SK-N-SH (cell line): ENCODE measurements at regions not wholly inside any gene's neighbourhood (a gene's known extent, or its start where the extent isn't known, plus 50 kb on each side); places are given as distances from the start of the nearest gene placed in this dataset.

ENCODE experiments used
- CTCF ChIA-PET: fragments of 300-600, 350-600 bp; formaldehyde crosslinking; extraction: SDS; loops from one replicate; lab custom pipeline; 2021; lab: Yijun Ruan, JAX
- POLR2A ChIA-PET: fragments of 350-600 bp; sonication (Branson Sonifier 250); formaldehyde crosslinking; extraction: SDS; loops from one replicate; lab custom pipeline; 2020; ENCODE audit warnings: antibody characterized with exemption, inconsistent platforms; lab: Yijun Ruan, JAX
- DNase-seq: peaks from one replicate; pipeline ENCODE4 v3.0.0; 2012
- H2AFZ ChIP-seq: fragments of 200-600 bp; sonication (generic); 2 replicates; pipeline ENCODE4 v1.8.1; 2016; ENCODE audit warnings: antibody characterized with exemption, mild to moderate bottlenecking, low read depth
- H3F3A ChIP-seq: fragments of 200-600 bp; sonication (generic); replicated peaks from 2 replicates; pipeline ENCODE3; 2016; ENCODE audit warnings: antibody characterized with exemption, mild to moderate bottlenecking; ENCODE audit not compliant: insufficient read depth
- H3K27ac ChIP-seq, 2 experiments: fragments of 200-500 bp in 1 of 2; fragments of 200-600 bp in 1 of 2; sonication (Bioruptor generic) in 1 of 2; sonication (generic), shearing (Covaris generic) in 1 of 2; 2 replicates each; pipeline versions ENCODE4 v1.5.1 to v1.6.1; 2014 to 2016; ENCODE audit warnings: low read depth in 2 of 2, inconsistent platforms in 1 of 2, low read length in 1 of 2, mild to moderate bottlenecking in 1 of 2, mixed read lengths in 1 of 2
- H3K27me3 ChIP-seq: fragments of 200-600 bp; sonication (generic), shearing (Covaris generic); 2 replicates; pipeline ENCODE4 v1.6.1; 2016; ENCODE audit warnings: mixed run types; ENCODE audit not compliant: insufficient read depth
- H3K36me3 ChIP-seq, 2 experiments: fragments of 200-500 bp in 1 of 2; fragments of 200-600 bp in 1 of 2; sonication (Bioruptor generic) in 1 of 2; sonication (generic) in 1 of 2; replicated peaks in 1 of 2; 2 replicates each; pipeline versions ENCODE3 to v1.5.1; 2014 to 2016; ENCODE audit warnings: low read length in 1 of 2, mild to moderate bottlenecking in 1 of 2; ENCODE audit not compliant: insufficient read depth in 2 of 2, control insufficient read depth in 1 of 2
- H3K4me1 ChIP-seq, 2 experiments: fragments of 200-500 bp in 1 of 2; fragments of 200-600 bp in 1 of 2; sonication (Bioruptor generic) in 1 of 2; sonication (generic), shearing (Covaris generic) in 1 of 2; 2 replicates each; pipeline versions ENCODE4 v1.5.1 to v1.6.1; 2014 to 2016; ENCODE audit warnings: low read depth in 1 of 2, low read length in 1 of 2, mixed run types in 1 of 2; ENCODE audit not compliant: insufficient read depth in 2 of 2, control insufficient read depth in 1 of 2
- H3K4me2 ChIP-seq: fragments of 200-600 bp; sonication (generic), shearing (Covaris generic); 2 replicates; pipeline ENCODE4 v1.6.1; 2017; ENCODE audit warnings: mixed run types
- H3K4me3 ChIP-seq, 2 experiments: fragments of 200-500 bp in 1 of 2; fragments of 200-600 bp in 1 of 2; sonication (Bioruptor generic) in 1 of 2; sonication (generic), shearing (Covaris generic) in 1 of 2; 2 replicates each; pipeline versions ENCODE4 v1.5.1 to v1.8.1; 2014 to 2016; ENCODE audit warnings: low read depth in 2 of 2, inconsistent platforms in 1 of 2, low read length in 1 of 2, mild to moderate bottlenecking in 1 of 2, mixed read lengths in 1 of 2, moderate library complexity in 1 of 2
- H3K79me2 ChIP-seq: fragments of 200-600 bp; sonication (generic); 2 replicates; pipeline ENCODE4 v1.8.1; 2017; ENCODE audit warnings: mild to moderate bottlenecking; ENCODE audit not compliant: insufficient read depth
- H3K9ac ChIP-seq: fragments of 200-600 bp; sonication (generic); 2 replicates; pipeline ENCODE4 v1.6.1; 2017; ENCODE audit warnings: mixed run types
- H3K9me2 ChIP-seq: fragments of 200-600 bp; sonication (generic); 2 replicates; pipeline ENCODE4 v1.6.1; 2017; ENCODE audit warnings: mixed run types
- H3K9me3 ChIP-seq: fragments of 200-600 bp; sonication (generic); 2 replicates; pipeline ENCODE4 v1.6.1; 2017; ENCODE audit warnings: mixed run types, mild to moderate bottlenecking, moderate library complexity
- H4K20me1 ChIP-seq: fragments of 200-600 bp; sonication (generic); 2 replicates; pipeline ENCODE4 v1.6.1; 2017; ENCODE audit warnings: mild to moderate bottlenecking, mixed run types; ENCODE audit not compliant: insufficient read depth
- ELF1 ChIP-seq: IDR thresholded peaks from 2 replicates; pipeline ENCODE4 v1.4.0; 2012
- EP300 ChIP-seq, 2 experiments: IDR thresholded peaks; 2 replicates each; pipeline versions ENCODE4 v1.4.0 to v1.6.1; 2012; ENCODE audit warnings: borderline replicate concordance in 1 of 2, low read depth in 1 of 2, low read length in 1 of 2
- FOXJ3 ChIP-seq: sonication (generic); formaldehyde crosslinking; IDR thresholded peaks from 2 replicates; pipeline ENCODE4 v1.5.1; 2020; ENCODE audit warnings: mild to moderate bottlenecking, missing genetic modification reagents
- FOXM1 ChIP-seq: IDR thresholded peaks from 2 replicates; pipeline ENCODE4 v1.4.0; 2012; ENCODE audit warnings: low read depth, mild to moderate bottlenecking
- GATA2 ChIP-seq: sonication (generic); formaldehyde crosslinking; IDR thresholded peaks from 2 replicates; pipeline ENCODE4 v1.5.0; 2020; ENCODE audit warnings: mild to moderate bottlenecking, missing genetic modification reagents
- JUND ChIP-seq: IDR thresholded peaks from 2 replicates; pipeline ENCODE4 v1.4.0; 2012
- MAX ChIP-seq: IDR thresholded peaks from 2 replicates; pipeline ENCODE4 v1.4.0; 2012; ENCODE audit warnings: low read depth
- NFIC ChIP-seq: IDR thresholded peaks from 2 replicates; pipeline ENCODE4 v1.4.0; 2012; ENCODE audit warnings: borderline replicate concordance
- NRF1 ChIP-seq: IDR thresholded peaks from 2 replicates; pipeline ENCODE4 v1.6.1; 2012; ENCODE audit warnings: low read depth, mild to moderate bottlenecking, low read length
- PBX3 ChIP-seq: IDR thresholded peaks from 2 replicates; pipeline ENCODE4; 2012
- RCOR1 ChIP-seq: fragments of 150-350 bp; IDR thresholded peaks from 2 replicates; pipeline ENCODE4 v1.6.1; 2017; ENCODE audit warnings: antibody characterized with exemption, low read length
- RFX5 ChIP-seq: IDR thresholded peaks from 2 replicates; pipeline ENCODE4 v1.6.1; 2012; ENCODE audit warnings: mild to moderate bottlenecking, improper control_type of control experiment, low read length
- SMC3 ChIP-seq: IDR thresholded peaks from 2 replicates; pipeline ENCODE4 v1.6.1; 2012; ENCODE audit warnings: low read depth, low read length, improper control_type of control experiment
- TAF1 ChIP-seq: IDR thresholded peaks from 2 replicates; pipeline ENCODE4 v1.6.1; 2012; ENCODE audit warnings: low read depth, mild to moderate bottlenecking, low read length, moderate library complexity, borderline replicate concordance
- TEAD4 ChIP-seq: IDR thresholded peaks from 2 replicates; pipeline ENCODE4 v1.4.0; 2012; ENCODE audit warnings: mild to moderate bottlenecking, borderline replicate concordance; ENCODE audit not compliant: insufficient read depth
- USF1 ChIP-seq: IDR thresholded peaks from 2 replicates; pipeline ENCODE4 v1.4.0; 2012; ENCODE audit warnings: low read depth, borderline replicate concordance
- ZBTB33 ChIP-seq: IDR thresholded peaks from 2 replicates; pipeline ENCODE4 v1.4.0; 2012; ENCODE audit warnings: low read depth, borderline replicate concordance
- WGBS: methylation state at CpG from one replicate; pipeline ENCODE4 v1.1.6; 2017; ENCODE audit warnings: low lambda C conversion rate; 5-methylcytosine and 5-hydroxymethylcytosine counted together
- TF ChIP-seq, protein P1 (sequence below): fragments of 200-600 bp; sonication (generic); IDR thresholded peaks from 2 replicates; pipeline ENCODE4 v1.6.1; 2017; ENCODE audit warnings: antibody characterized with exemption, mild to moderate bottlenecking, moderate library complexity
- TF ChIP-seq, protein P2 (sequence below): fragments of 150-350 bp; IDR thresholded peaks from 2 replicates; pipeline ENCODE4 v1.6.1; 2017; ENCODE audit warnings: antibody characterized with exemption, low read length, low read depth, borderline replicate concordance

DNA sequence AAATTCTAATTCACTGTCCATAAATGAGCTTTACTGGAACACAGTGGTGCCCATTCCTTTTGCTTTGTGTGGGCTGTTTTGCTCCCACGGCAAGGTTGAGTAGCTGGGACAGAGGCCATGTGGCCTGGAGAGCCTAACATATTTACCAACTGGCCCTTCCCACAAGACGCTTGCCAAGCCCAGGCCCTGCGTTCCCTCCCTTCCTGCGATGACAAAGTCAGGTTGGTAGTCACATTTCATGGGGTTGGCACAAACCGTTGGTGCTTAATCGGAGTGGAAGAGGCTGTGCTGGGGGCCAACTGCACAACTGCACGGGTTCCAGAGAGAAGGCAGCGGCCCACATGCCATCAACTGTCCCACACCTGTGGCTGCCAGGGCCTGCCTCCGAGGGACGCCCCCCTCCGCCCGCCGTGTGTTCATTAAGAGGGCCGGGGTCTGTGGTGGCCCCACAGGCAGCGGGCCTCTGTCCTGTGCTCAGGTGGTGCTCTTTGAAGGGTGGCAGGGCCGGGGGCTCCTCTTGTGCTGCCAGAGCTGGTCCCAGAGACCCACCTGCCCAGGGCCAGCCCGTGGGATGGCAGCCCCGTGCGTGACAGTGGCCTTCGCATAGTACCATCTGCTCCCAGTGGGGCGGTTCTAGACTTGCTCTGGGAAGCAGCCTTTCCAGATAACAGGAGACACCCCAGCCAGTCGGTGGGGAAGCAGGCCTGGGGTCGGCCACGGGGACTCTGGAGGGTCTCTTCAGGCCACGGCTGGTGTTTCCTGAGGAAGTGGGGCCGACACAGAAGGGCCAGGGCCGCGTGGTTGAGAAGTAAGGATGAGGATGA lies 81.5 kb upstream of the CLDN5 start:
- H3K9ac ChIP-seq, result no peak overlapping the region
- no peaks in the 10 kb centered on the region for H3K4me1 ChIP-seq
- peaks cover 21% of the 10 kb centered on the region for H3K27me3 ChIP-seq
- no peaks in the 10 kb centered on the region for H3K36me3 ChIP-seq
- H3K4me2 ChIP-seq, result no peak overlapping the region
- no peaks in the 10 kb centered on the region for H3K79me2 ChIP-seq
- H4K20me1 ChIP-seq, result no peaks in the 10 kb centered on the region
- H3K9me3 ChIP-seq, result no peaks in the 10 kb centered on the region
- no peak overlapping the region for H3K27ac ChIP-seq
- H3F3A ChIP-seq, result no peaks in the 10 kb centered on the region
- no peak for TF ChIP-seq FOXM1
- no peak for TF ChIP-seq MAX
- TF ChIP-seq USF1, result no peak
- TF ChIP-seq JUND, result no peak
- TF ChIP-seq PBX3, result no peak
- no peak for TF ChIP-seq NRF1
- TF ChIP-seq FOXJ3 (CRISPR knock-in tag), result no peak
- TF ChIP-seq EP300 (IDR thresholded peaks at IDR 0.05; ENCODE audit: borderline replicate concordance in 1 of 2, low read depth in 1 of 2, low read length in 1 of 2), result no peak
- TF ChIP-seq, protein P1, sequence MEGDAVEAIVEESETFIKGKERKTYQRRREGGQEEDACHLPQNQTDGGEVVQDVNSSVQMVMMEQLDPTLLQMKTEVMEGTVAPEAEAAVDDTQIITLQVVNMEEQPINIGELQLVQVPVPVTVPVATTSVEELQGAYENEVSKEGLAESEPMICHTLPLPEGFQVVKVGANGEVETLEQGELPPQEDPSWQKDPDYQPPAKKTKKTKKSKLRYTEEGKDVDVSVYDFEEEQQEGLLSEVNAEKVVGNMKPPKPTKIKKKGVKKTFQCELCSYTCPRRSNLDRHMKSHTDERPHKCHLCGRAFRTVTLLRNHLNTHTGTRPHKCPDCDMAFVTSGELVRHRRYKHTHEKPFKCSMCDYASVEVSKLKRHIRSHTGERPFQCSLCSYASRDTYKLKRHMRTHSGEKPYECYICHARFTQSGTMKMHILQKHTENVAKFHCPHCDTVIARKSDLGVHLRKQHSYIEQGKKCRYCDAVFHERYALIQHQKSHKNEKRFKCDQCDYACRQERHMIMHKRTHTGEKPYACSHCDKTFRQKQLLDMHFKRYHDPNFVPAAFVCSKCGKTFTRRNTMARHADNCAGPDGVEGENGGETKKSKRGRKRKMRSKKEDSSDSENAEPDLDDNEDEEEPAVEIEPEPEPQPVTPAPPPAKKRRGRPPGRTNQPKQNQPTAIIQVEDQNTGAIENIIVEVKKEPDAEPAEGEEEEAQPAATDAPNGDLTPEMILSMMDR, result no peak
- TF ChIP-seq GATA2 (CRISPR knock-in tag), result no peak
- TF ChIP-seq RCOR1, result no peak
- TF ChIP-seq TAF1, result no peak
- no peak for TF ChIP-seq TEAD4
- no peak for TF ChIP-seq ZBTB33
- no peak for TF ChIP-seq NFIC
- no peak for TF ChIP-seq SMC3
- TF ChIP-seq, protein P2, sequence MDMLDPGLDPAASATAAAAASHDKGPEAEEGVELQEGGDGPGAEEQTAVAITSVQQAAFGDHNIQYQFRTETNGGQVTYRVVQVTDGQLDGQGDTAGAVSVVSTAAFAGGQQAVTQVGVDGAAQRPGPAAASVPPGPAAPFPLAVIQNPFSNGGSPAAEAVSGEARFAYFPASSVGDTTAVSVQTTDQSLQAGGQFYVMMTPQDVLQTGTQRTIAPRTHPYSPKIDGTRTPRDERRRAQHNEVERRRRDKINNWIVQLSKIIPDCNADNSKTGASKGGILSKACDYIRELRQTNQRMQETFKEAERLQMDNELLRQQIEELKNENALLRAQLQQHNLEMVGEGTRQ, result no peak
- TF ChIP-seq ELF1, result no peak
- no peak for TF ChIP-seq RFX5
- TF ChIP-seq, all 33 proteins: peak for 0
- 64% methylated on average over 9 of the region's 28 CpGs for WGBS
- Histone ChIP-seq H3K9me2 (no peaks in the 10 kb centered on the region), H2AFZ (no peak overlapping the region), H3K4me3 (no peak overlapping the region)
- POLR2A ChIA-PET, result no interaction called here
- no peak for DNase-seq
- CTCF ChIA-PET, result interaction anchor here (1.4 to 1.5 kb wide), 2 partner anchors 24 to 26 kb away, joined by 4 to 7 read pairs; no protein-coding TSS in a partner anchor
